Activated CD8-positive, alpha-beta T cell treated with anti-CD3 and anti-CD28 coated beads for 36 hours (primary cell): ENCODE measurements at regions not wholly inside any gene's neighbourhood (a gene's known extent, or its start where the extent isn't known, plus 50 kb on each side); places are given as distances from the start of the nearest gene placed in this dataset.

Experiments
- ATAC-seq: fragments of 200-7000 bp; cut with Tn5 transposase; one replicate; pipeline ENCODE4 v1.10.0; 2021; ENCODE audit warnings: mild to moderate bottlenecking, moderate library complexity
- CTCF ChIA-PET: fragments of 350-600 bp; sonication (Branson Sonifier 250); formaldehyde crosslinking; loops from one replicate; lab custom pipeline; 2021; ENCODE audit warnings: antibody characterized with exemption; lab: Charles Lee
- POLR2A ChIA-PET: fragments of 350-600 bp; sonication (Branson Sonifier 250); formaldehyde crosslinking; loops from one replicate; lab custom pipeline; 2021; ENCODE audit warnings: antibody characterized with exemption; lab: Charles Lee
- DNase-seq: peaks from one replicate; pipeline ENCODE4 v3.0.0-alpha.2; 2020
- H3K27ac Mint-ChIP-seq: one replicate; pipeline ENCODE4 v1.8.0; 2021; ENCODE audit warnings: mild to moderate bottlenecking, mixed read lengths
- H3K27me3 Mint-ChIP-seq: one replicate; pipeline ENCODE4 v1.8.0; 2021; ENCODE audit warnings: mixed read lengths
- H3K36me3 Mint-ChIP-seq: one replicate; pipeline ENCODE4 v1.8.0; 2021; ENCODE audit warnings: low read depth, mixed read lengths
- H3K4me1 Mint-ChIP-seq: one replicate; pipeline ENCODE4 v1.8.0; 2021; ENCODE audit warnings: low read depth, mixed read lengths
- H3K4me3 Mint-ChIP-seq: one replicate; pipeline ENCODE4 v1.8.0; 2021; ENCODE audit warnings: mild to moderate bottlenecking, moderate library complexity, mixed read lengths
- H3K9me3 Mint-ChIP-seq: one replicate; pipeline ENCODE4 v1.8.0; 2021; ENCODE audit warnings: mixed read lengths
- CTCF ChIP-seq: fragments of 200-600 bp; IDR thresholded peaks from one replicate; pipeline ENCODE4 v1.8.0; 2022; ENCODE audit warnings: antibody characterized with exemption, mild to moderate bottlenecking
- intact Hi-C: fragments of 100-400 bp; cut with micrococcal nuclease; formaldehyde crosslinking; loops from one replicate; pipeline ENCODE4 v1.10.0; 2022

DNA sequence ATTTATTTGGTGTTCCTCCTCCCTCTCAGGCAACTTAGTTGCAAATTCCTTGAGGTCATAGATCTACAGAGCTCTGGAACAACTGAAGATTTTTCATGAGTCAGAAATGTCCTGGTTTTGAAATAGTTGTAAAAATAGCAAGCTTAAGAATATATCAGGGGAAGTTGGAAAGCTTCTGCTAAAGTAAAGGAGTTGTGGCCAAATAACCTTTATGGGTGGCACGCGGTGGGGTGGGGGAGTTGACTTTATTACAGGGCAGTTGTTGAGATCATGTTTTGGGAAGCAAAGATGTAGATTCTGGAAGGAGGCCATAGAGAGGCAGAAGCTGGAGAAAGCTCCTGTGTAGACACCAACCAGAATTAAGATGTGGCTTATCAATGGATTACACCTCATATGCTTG is 326.0 kb upstream of the MTPN start:
- no peaks in the 10 kb centered on the region for H3K4me1 Mint-ChIP-seq
- POLR2A ChIA-PET: no interaction called here
- ATAC-seq (no peak), DNase-seq (no peak)
- H3K27ac Mint-ChIP-seq: no peak overlapping the region
- no peak overlapping the region for H3K4me3 Mint-ChIP-seq
- CTCF ChIA-PET: no interaction called here
- H3K9me3 Mint-ChIP-seq: peaks cover 8% of the 10 kb centered on the region
- H3K36me3 Mint-ChIP-seq: no peaks in the 10 kb centered on the region
- H3K27me3 Mint-ChIP-seq: no peaks in the 10 kb centered on the region
- no peak for TF ChIP-seq CTCF
- intact Hi-C loops: no loop called here

GRCh38 chr7:136302049-136302448 is 324.9 kb upstream of the MTPN start:
- DNase-seq (no peak), ATAC-seq (no peak)
- H3K36me3 Mint-ChIP-seq: no peaks in the 10 kb centered on the region
- intact Hi-C loops: no loop called here
- POLR2A ChIA-PET: no interaction called here
- H3K9me3 Mint-ChIP-seq: peaks cover 6% of the 10 kb centered on the region
- no peaks in the 10 kb centered on the region for H3K4me1 Mint-ChIP-seq
- H3K27me3 Mint-ChIP-seq: no peaks in the 10 kb centered on the region
- H3K27ac Mint-ChIP-seq: no peak overlapping the region
- no peak for TF ChIP-seq CTCF
- CTCF ChIA-PET: no interaction called here
- no peak overlapping the region for H3K4me3 Mint-ChIP-seq

DNA sequence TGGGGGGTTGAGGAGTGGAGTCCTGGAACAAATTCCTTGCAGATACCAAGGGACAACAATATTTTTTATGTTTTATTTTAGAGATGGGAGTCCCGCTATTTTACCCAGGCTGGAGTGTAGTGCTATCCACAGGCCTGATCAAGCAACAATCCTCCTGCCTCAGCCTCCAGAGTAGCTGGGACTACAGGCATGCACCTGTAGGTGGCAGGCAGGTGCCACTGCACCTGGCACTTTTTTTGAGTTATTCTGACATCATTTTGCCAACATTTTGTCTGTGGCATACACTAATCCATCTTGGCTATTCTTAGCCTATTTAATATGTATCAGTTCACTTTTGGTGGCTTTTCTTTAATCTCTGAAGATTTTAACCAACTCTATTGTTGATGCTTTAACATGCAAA is 317.8 kb upstream of the MTPN start:
- peaks cover 2% of the 10 kb centered on the region for H3K9me3 Mint-ChIP-seq
- ATAC-seq (no peak), DNase-seq (no peak)
- intact Hi-C loops: no loop called here
- H3K4me1 Mint-ChIP-seq: no peaks in the 10 kb centered on the region
- POLR2A ChIA-PET: no interaction called here
- CTCF ChIA-PET: no interaction called here
- no peaks in the 10 kb centered on the region for H3K36me3 Mint-ChIP-seq
- no peak for TF ChIP-seq CTCF
- no peak overlapping the region for H3K27ac Mint-ChIP-seq
- H3K27me3 Mint-ChIP-seq: no peaks in the 10 kb centered on the region
- H3K4me3 Mint-ChIP-seq: no peak overlapping the region

- no peaks in the 10 kb centered on the region for H3K36me3 Mint-ChIP-seq
- H3K27me3 Mint-ChIP-seq: no peaks in the 10 kb centered on the region
- no peak for TF ChIP-seq CTCF
- CTCF ChIA-PET: no interaction called here
- DNase-seq: no peak
- no peaks in the 10 kb centered on the region for H3K4me1 Mint-ChIP-seq
- ATAC-seq: no peak
- intact Hi-C loops: no loop called here
- H3K27ac Mint-ChIP-seq: no peak overlapping the region
- no peak overlapping the region for H3K4me3 Mint-ChIP-seq
- H3K9me3 Mint-ChIP-seq: peaks cover 2% of the 10 kb centered on the region
- POLR2A ChIA-PET: no interaction called here
Measured at GRCh38 chr7:136293841-136294391, 316.8 kb upstream of the MTPN start.

- ATAC-seq (no peak), DNase-seq (no peak)
- no peaks in the 10 kb centered on the region for H3K27me3 Mint-ChIP-seq
- H3K36me3 Mint-ChIP-seq: no peaks in the 10 kb centered on the region
- no peak overlapping the region for H3K4me3 Mint-ChIP-seq
- ChIA-PET POLR2A (no interaction called here), CTCF (interaction anchor here (0.6 kb wide), 1 partner anchor 129 kb away, joined by 3 read pairs; no protein-coding TSS in a partner anchor)
- TF ChIP-seq CTCF: no peak
- H3K4me1 Mint-ChIP-seq: no peaks in the 10 kb centered on the region
- intact Hi-C loops: no loop called here
- peaks cover 2% of the 10 kb centered on the region for H3K9me3 Mint-ChIP-seq
- H3K27ac Mint-ChIP-seq: no peak overlapping the region
Measured at GRCh38 chr7:136293272-136293671, 316.1 kb upstream of the MTPN start.
